HG02852 (cell line): ENCODE measurements at regions not wholly inside any gene's neighbourhood (a gene's known extent, or its start where the extent isn't known, plus 50 kb on each side); places are given as distances from the start of the nearest gene placed in this dataset.
"Not testable (repeated sequence)": the region's sequence is repeated elsewhere in the genome, so short reads cannot be mapped to it uniquely, and the experiment has no call there.

Experiments used
- ATAC-seq: cut with Tn5 transposase; IDR thresholded peaks from one replicate; pipeline ENCODE4 v1.9.1; 2021; ENCODE audit warnings: mild to moderate bottlenecking, moderate library complexity; ENCODE audit not compliant: unreplicated experiment

DNA sequence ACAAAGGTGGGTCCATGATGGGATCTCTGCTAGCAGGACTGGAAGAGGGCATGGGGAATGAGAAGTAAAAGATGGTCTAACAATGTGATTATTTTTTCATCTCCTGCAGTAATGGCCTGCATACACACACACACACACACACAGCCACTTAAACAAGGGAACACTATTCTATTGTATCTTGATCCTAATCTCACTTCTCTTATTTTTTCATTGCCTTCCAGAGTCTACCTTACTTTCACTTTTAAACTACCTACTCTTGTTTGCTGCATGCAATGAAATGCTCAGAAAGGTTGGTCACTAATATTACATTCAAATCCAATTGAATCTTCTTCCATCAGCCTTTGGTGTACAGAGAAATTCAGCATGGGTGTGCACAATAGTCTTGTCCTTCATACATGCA lies 853.8 kb downstream of the IGSF11 start:
- no peak for ATAC-seq

DNA sequence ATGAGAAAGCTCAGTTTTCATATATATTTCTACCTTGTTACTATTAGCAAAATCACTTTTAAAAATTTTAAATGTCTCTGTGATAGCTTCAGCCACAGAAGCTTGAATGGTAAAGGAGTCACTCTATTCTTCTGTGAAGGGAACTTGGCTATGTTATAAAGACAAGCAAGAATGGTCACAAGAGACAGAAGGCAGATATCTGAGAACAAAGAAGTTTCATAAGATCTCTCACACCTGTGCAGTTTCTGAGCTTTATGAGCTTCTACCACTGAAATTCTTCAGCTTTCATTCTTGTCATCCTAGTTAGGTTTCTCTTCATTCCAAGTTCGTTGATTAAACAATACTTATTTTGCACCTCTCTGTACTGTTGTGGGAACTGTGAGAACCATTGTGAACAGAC lies 853.4 kb downstream of the IGSF11 start:
- no peak for ATAC-seq

GRCh38 chr3:118186051-118186450 lies 848.6 kb downstream of the IGSF11 start:
- ATAC-seq, result no peak

DNA sequence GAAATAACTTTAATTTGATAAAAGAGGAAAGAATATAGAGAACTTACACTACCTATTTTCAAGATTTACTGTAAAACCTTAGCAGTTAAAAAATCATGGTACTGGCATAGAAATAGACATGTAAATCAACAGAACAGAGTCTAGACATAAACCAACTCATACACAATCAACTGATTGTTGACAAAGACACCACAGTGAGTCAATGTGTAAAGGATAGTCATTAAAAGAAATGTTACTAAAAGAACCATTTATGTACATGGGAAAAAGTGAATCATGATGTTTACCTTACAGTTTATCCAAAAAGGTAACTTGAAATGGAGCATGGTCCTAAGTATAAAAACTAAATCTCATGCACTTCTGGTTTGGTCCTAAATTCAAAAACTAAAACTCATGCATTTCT lies 847.4 kb downstream of the IGSF11 start:
- no peak for ATAC-seq

DNA sequence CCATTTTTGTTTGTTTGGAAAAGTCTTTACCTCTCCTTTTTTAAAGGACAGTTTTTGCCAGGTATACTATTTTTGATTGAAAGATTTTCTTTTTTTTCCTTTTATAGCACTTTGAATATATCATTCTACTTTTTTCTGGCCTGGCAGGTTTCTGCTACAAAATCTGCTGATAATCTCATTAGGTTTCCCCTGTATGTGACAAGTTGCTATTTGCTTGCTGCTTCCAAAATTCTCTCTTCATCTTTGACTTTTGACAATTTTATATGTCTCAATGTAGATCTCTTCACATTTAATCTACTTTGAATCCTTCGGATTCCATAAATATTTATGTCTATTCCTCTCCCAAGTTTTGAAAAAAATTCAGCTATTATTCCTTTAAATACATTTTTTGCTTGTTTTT lies 838.5 kb downstream of the IGSF11 start:
- no peak for ATAC-seq

DNA sequence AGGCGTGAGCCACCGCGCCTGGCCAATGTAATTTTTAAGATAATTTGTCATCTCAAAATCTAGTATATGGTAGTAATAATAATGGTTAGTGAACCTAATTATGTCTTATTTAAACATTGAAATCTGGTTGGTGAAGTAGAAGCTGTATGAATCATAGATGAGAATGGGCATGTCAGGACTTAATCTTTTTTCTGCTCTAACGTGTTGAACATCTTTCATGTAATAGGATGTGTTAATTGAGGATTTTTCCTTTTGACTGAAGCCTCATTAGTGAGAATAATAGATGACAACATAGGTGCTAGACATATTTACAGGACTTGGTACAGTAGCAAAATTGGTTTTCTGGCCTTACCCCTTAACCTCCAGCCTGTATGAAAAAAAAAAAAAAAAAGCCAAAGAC lies 835.6 kb downstream of the IGSF11 start:
- ATAC-seq, result no peak

DNA sequence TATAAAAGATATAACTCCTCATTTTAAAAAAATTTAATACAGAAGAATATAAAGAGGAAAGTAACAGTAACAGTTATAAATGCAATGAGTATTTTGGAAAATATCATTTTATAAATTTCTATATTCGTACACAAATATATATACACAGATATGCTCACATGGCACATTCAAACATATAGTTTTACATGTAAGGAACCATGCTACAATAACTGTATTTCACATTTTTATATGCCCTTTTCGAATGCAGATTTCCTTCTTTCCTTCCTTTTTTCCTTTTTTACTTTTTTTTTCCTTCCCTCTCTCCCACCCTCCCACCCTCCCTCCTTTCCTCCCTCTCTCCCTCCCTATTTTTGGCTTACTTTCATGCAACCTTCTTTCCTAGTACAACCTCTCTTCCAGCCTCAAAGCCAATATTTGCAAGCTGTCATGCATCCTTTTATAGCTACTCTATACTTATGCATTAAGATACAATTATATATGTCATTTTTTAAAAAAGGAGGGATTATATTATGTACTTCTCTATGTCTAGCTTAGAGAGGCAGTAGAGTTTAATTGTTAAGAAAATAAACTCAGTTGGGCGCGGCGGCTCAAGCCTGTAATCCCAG lies 830.5 kb downstream of the IGSF11 start:
- ATAC-seq, result no peak

GRCh38 chr3:118207271-118207670 lies 827.4 kb downstream of the IGSF11 start:
- no peak for ATAC-seq

- no peak for ATAC-seq
Measured at GRCh38 chr3:118208642-118209041, 826.0 kb downstream of the IGSF11 start.

GRCh38 chr3:118213892-118214291 lies 820.8 kb downstream of the IGSF11 start:
- no peak for ATAC-seq

GRCh38 chr3:118226206-118226605 lies 808.4 kb downstream of the IGSF11 start:
- no peak for ATAC-seq

DNA sequence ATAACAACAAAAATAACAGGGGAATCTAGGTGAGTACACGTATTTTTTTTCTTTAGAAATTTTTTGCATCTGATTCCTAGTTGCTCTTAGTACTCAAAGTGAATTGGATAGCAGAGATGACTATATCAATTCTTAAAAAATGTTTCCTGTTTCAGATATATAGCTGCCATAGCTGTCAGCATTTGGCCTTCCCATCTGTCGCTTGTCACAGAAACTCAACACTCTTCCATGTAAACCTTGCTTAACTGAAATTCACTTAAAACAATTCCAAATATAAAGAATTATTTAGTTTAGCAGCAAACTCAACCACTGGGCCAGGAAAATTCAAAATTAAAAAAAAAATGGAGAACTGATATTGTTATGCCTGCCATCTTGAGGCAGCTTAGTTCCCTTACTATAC lies 807.5 kb downstream of the IGSF11 start:
- no peak for ATAC-seq

GRCh38 chr3:118228151-118228550 lies 806.5 kb downstream of the IGSF11 start:
- ATAC-seq, result no peak

GRCh38 chr3:118229196-118229595 lies 805.5 kb downstream of the IGSF11 start:
- ATAC-seq, result no peak

DNA sequence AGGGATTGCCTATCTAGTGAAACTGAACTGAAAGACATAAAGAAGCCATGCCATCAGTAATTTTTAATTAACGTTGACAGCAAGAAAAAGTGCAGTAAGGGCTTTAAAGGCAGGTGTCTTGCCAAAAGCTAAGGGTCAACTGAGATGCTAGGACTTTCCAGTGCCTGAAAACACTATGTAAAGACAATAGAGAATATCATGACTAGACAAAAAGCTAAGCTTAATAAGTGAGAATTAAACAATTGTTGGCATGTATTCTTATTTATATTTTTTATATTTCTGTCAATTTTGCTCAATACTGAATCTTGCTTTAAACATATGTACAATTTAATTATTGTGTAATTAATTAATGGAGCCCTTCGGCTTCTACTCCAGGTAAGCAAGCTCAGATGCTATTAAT lies 803.1 kb downstream of the IGSF11 start:
- ATAC-seq, result no peak

- ATAC-seq, result no peak
Measured at GRCh38 chr3:118239253-118239652, 795.4 kb downstream of the IGSF11 start.

DNA sequence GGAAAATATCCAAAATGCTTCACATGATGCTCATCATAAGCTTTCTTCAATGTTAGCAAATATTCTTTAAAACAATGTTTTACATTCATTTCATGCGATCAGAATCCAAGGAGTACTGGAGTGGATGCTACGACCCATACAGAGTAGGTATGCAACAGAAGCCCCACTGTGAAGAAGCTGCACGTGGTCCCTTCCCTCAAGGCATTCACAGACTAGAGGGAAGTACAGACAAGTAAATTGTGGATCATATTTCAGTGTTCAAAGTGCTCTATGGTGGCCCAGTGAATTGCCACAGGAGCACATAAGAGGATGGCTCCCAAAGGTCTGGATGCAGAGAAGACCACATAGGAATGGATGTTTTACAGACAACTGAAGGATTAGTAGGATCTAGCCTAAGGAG lies 789.9 kb downstream of the IGSF11 start:
- no peak for ATAC-seq

DNA sequence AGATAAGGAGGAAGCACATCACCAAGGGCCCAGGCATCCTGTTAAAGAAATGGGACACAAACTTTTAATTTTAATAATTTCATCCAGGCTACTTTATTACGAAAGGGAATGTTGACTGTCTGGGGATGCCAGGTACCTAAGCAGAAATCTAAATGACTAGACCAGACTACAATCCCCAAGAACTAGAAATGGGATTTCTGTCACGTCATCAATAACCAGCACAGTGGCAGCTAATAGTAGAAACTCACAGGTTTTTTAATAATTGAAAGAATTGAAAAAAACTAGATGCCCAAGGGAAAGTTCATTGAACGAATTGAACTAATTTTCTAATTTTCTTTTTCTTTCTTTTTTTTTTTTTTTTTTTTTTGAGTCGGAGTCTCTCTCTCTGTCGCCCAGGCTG lies 789.3 kb downstream of the IGSF11 start:
- ATAC-seq, result no peak

- ATAC-seq, result not testable (repeated sequence)
Measured at GRCh38 chr3:118258850-118259249, 775.8 kb downstream of the IGSF11 start.

DNA sequence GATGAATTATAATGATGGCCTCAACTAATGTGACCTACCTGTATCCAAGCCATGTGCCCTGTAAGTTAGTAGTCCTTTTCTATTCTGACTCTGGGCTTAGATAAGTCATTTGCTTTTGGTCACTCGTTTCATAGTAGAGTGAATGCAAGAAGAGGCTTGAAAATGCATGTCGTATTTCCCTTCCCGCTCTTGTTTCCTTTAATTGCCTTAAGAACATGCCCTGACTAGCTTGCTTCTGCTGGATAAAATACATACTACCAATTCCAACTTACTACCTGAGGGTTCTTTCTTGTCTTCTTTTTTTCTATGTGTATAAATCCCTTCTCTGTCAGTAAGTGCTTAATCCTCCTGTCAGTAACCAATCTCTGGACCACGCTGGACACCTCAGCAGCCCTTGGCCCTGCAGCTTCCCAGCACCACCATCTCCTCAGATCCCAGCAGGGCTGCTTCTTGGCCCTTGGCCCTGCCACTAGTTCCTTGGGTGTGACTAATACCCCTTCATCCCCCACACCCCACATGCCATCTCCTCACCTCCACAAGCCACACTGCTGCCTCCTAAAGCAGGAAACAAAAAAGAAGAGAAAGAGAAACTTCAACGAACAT lies 771.7 kb downstream of the IGSF11 start:
- no peak for ATAC-seq

DNA sequence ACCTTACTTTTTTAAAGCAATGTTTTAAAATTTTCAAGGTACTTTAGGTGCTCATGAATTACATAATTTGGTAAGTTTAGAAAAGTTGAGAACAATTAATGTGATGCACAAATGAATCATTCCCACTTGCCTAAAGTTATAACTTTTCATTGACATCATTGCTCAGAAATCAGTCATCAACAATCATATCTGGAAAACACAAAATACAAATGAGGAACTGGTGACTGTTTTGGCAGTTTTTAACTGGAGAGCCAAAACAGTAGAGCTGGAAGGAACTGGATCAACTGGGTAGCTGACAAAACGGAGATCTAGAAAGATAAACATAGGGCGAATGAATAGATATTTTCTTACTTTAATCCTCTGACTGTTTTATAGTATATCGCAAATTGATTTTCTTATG lies 767.1 kb downstream of the IGSF11 start:
- ATAC-seq, result no peak

DNA sequence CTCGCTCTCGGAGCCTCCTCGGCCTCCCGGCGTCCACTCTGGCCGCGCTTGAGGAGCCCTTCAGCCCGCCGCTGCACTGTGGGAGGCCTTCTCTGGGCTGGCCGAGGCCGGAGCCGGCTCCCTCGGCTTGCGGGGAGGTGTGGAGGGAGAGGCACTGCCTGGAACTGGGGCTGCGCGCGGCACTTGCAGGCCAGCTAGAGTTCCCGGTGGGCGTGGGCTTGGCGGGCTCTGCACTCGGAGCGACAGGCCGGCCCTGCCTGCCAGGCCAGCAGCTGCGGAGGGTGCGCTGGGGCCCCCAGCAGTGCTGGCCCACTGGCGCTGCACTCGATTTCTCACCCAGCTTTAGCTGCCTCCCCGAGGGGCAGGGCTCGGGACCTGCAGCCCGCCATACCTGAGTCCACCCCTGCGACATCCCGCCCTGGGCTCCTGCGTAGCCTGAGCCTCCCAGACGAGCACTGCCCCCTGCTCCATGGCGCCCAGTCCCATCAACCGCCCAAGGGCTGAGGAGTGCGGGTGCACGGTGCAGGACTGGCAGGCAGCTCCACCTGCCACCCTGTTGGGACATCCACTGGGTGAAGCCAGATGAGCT lies 765.0 kb downstream of the IGSF11 start:
- no peak for ATAC-seq

- no peak for ATAC-seq
Measured at GRCh38 chr3:118272991-118273390, 761.7 kb downstream of the IGSF11 start.
